ENCODE measurements at regions not wholly inside any gene's neighbourhood (a gene's known extent, or its start where the extent isn't known, plus 50 kb on each side); places are given as distances from the start of the nearest gene placed in this dataset.

DNA sequence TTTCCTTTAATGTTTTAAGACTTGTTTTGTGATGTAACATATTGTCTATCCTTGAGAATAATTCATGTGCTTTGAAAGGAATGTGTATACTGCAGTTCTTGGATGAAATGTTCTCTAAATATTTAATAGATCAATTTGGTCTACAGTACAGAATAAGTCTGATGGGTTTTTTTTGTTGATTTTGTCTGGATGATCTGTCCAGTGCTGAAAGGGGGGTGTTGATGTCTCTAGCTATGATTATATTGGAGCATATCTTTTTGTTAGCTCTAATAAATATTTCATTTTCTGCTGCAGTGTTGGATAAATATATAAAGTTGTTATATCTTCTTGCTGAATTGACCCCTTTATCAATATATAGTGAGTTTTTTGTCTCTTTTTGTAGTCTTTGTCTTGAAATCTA lies 269.9 kb upstream of the TUSC1 start:
- DNase-seq (ENCODE audit: low read depth) = no peak
- TF ChIP-seq MYC (IDR thresholded peaks at IDR 0.05; ENCODE audit: low read depth, low read length) = no peak
- TF ChIP-seq POLR2A (IDR thresholded peaks at IDR 0.05; ENCODE audit: extremely low read depth, insufficient read length) = no peak
- TF ChIP-seq, protein P1, sequence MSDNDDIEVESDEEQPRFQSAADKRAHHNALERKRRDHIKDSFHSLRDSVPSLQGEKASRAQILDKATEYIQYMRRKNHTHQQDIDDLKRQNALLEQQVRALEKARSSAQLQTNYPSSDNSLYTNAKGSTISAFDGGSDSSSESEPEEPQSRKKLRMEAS (IDR thresholded peaks at IDR 0.05; ENCODE audit: low read depth, low read length) = no peak
- TF ChIP-seq, protein P2, sequence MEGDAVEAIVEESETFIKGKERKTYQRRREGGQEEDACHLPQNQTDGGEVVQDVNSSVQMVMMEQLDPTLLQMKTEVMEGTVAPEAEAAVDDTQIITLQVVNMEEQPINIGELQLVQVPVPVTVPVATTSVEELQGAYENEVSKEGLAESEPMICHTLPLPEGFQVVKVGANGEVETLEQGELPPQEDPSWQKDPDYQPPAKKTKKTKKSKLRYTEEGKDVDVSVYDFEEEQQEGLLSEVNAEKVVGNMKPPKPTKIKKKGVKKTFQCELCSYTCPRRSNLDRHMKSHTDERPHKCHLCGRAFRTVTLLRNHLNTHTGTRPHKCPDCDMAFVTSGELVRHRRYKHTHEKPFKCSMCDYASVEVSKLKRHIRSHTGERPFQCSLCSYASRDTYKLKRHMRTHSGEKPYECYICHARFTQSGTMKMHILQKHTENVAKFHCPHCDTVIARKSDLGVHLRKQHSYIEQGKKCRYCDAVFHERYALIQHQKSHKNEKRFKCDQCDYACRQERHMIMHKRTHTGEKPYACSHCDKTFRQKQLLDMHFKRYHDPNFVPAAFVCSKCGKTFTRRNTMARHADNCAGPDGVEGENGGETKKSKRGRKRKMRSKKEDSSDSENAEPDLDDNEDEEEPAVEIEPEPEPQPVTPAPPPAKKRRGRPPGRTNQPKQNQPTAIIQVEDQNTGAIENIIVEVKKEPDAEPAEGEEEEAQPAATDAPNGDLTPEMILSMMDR (IDR thresholded peaks at IDR 0.05; ENCODE audit: low read depth, low read length) = no peak
- no peak overlapping the region for H3K4me3 ChIP-seq (ENCODE audit: low read depth, low read length)

DNA sequence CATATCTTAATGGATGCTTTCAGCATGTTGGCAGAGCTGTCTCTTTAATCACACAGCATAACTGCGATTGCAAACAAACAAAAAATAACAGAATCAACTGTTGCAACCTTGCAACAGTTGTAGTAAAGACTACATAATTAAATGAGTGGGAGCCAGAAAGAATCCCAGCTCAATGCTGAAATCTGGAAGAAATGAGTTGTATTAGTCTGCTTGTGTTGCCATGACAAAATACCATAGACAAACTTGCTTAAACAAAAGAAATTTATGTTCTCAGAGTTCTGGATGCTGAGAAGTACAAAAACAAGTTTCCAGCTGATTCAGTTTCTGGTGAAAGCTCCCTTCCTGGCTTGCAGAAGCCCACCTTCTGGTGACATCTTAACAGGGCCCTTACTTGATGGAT lies 260.9 kb upstream of the TUSC1 start:
- no peak overlapping the region for H3K4me3 ChIP-seq (ENCODE audit: low read depth, low read length)
- TF ChIP-seq MYC (IDR thresholded peaks at IDR 0.05; ENCODE audit: low read depth, low read length) (no peak), POLR2A (IDR thresholded peaks at IDR 0.05; ENCODE audit: extremely low read depth, insufficient read length) (no peak)
- TF ChIP-seq, protein P2 (IDR thresholded peaks at IDR 0.05; ENCODE audit: low read depth, low read length) = no peak
- TF ChIP-seq, protein P1 (IDR thresholded peaks at IDR 0.05; ENCODE audit: low read depth, low read length) = no peak
- DNase-seq (ENCODE audit: low read depth) = no peak

DNA sequence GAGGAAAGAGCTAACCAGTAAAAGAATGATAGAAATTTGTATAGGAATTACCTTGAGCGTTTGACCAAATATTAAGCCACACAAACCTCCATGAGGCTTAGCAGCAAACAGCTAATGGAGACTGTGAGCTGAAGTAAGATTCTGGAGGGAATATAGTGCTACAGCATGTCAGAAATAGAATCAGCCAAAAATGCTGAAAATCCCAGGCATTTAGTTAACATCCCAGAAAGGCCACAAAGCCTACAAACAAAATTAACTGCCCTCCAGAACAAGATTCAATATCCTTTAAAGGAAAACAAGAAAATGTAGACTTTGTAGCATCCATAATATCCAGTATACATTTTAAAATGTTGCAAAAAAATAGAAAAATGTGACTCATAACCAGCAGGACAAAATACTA lies 257.8 kb upstream of the TUSC1 start:
- no peak for TF ChIP-seq POLR2A (IDR thresholded peaks at IDR 0.05; ENCODE audit: extremely low read depth, insufficient read length)
- TF ChIP-seq, protein P1 (IDR thresholded peaks at IDR 0.05; ENCODE audit: low read depth, low read length) = no peak
- TF ChIP-seq, protein P2 (IDR thresholded peaks at IDR 0.05; ENCODE audit: low read depth, low read length) = no peak
- no peak for TF ChIP-seq MYC (IDR thresholded peaks at IDR 0.05; ENCODE audit: low read depth, low read length)
- no peak for DNase-seq (ENCODE audit: low read depth)
- no peak overlapping the region for H3K4me3 ChIP-seq (ENCODE audit: low read depth, low read length)

DNA sequence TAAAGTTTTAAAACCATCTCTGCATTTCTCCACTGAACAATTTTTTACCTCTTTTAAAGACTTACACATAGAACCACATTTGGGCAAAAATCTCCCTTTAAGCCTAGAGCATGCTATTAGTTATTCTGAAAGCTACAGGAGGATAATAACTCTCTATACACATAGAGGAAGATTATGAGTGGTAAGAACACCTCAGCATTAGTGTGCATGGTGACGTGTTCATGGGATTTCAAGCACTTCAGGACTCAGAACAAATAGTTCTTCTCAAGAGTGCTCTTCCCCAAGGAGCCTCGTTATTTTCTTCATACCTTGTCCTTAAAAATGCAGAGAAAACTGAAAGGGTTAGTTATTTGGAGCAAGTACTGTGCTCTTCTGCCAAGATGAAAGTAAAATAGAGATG lies 256.9 kb upstream of the TUSC1 start:
- no peak overlapping the region for H3K4me3 ChIP-seq (ENCODE audit: low read depth, low read length)
- DNase-seq (ENCODE audit: low read depth) = no peak
- TF ChIP-seq, protein P1 (IDR thresholded peaks at IDR 0.05; ENCODE audit: low read depth, low read length) = no peak
- TF ChIP-seq POLR2A (IDR thresholded peaks at IDR 0.05; ENCODE audit: extremely low read depth, insufficient read length) (no peak), MYC (IDR thresholded peaks at IDR 0.05; ENCODE audit: low read depth, low read length) (no peak)
- TF ChIP-seq, protein P2 (IDR thresholded peaks at IDR 0.05; ENCODE audit: low read depth, low read length) = no peak

DNA sequence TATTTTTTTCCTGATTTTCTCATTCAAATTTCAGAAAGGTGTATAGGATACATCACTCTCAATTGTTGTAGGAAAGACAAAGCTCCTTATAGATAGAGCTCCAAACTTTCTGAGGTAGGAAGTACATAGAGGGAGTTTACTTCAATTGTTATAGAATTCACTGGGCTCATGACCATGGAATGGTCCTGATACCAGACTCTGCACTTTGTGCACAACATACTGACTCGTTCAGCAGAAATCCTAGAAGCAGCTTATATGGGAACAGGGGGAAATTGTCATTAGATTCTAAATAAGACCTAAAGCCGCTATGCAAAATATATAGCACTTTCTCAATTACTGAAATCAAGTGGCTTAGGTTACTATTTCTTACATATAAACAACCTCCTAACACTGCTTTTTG lies 240.5 kb upstream of the TUSC1 start:
- no peak for TF ChIP-seq MYC (IDR thresholded peaks at IDR 0.05; ENCODE audit: low read depth, low read length)
- no peak for TF ChIP-seq POLR2A (IDR thresholded peaks at IDR 0.05; ENCODE audit: extremely low read depth, insufficient read length)
- TF ChIP-seq, protein P2 (IDR thresholded peaks at IDR 0.05; ENCODE audit: low read depth, low read length) = no peak
- TF ChIP-seq, protein P1 (IDR thresholded peaks at IDR 0.05; ENCODE audit: low read depth, low read length) = no peak
- no peak overlapping the region for H3K4me3 ChIP-seq (ENCODE audit: low read depth, low read length)
- no peak for DNase-seq (ENCODE audit: low read depth)
